ENCODE measurements at regions not wholly inside any gene's neighbourhood (a gene's known extent, or its start where the extent isn't known, plus 50 kb on each side); places are given as distances from the start of the nearest gene placed in this dataset.

GRCh38 chr17:73957564-73957963 is 245.9 kb upstream of the RPL38 start:
- Histone ChIP-seq H4K20me1 (replicated peaks; ENCODE audit: control insufficient read depth, insufficient read depth, low read length) (no peaks in the 10 kb centered on the region), H3K4me3 (no peak overlapping the region), H3K9me3 (replicated peaks; ENCODE audit: control insufficient read depth, insufficient read depth, low read depth, low read length) (no peaks in the 10 kb centered on the region), H3K9me1 (ENCODE audit: control insufficient read depth, insufficient read depth, low read length) (peaks cover 5% of the 10 kb centered on the region), H3K4me2 (ENCODE audit: insufficient read depth, low read length) (no peak overlapping the region), H3K36me3 (ENCODE audit: control insufficient read depth, insufficient read depth, low read length) (no peaks in the 10 kb centered on the region), H2AFZ (ENCODE audit: low read depth, low read length) (no peak overlapping the region), H3K79me2 (ENCODE audit: control insufficient read depth, insufficient read depth, low read length) (no peaks in the 10 kb centered on the region), H3K9ac (ENCODE audit: insufficient read depth in 1 of 2, low read depth in 2 of 2, low read length in 2 of 2) (no peak overlapping the region), H3K27me3 (ENCODE audit: control insufficient read depth in 2 of 2, insufficient read depth in 2 of 2, low read length in 2 of 2) (no peaks in the 10 kb centered on the region), H3K4me1 (replicated peaks in 1 of 2; ENCODE audit: control insufficient read depth in 2 of 2, insufficient read depth in 2 of 2, low read length in 2 of 2) (peaks cover 0 to 7% of the 10 kb centered on the region in 2 experiments; a peak in 1 of 5 replicates), H3K27ac (ENCODE audit: extremely low read depth, low read depth, low read length) (no peak overlapping the region)
- POLR2A ChIA-PET = no interaction called here
- CTCF ChIA-PET (ENCODE audit: low intra/inter-chr PET ratio) = no interaction called here
- DNase-seq (ENCODE audit: extremely low read depth in 1 of 4, low spot score in 3 of 4) = no peak
- intact Hi-C loops (cut with micrococcal nuclease) (loop anchor here (2.0 to 10.0 kb wide), 2 partner anchors 303 to 529 kb away; no protein-coding TSS in a partner anchor), in situ Hi-C loops (cut with MboI) (no loop called here)
- BruUV-seq (replicated peaks) = no TSS peak
- FAIRE-seq = no peak
- ATAC-seq = no peak
- WGBS (ENCODE audit: insufficient coverage, low coverage, missing lambda C conversion rate) = 0% methylated on average over 6 of the region's 6 CpGs
- no peak for TF ChIP-seq CTCF (IDR thresholded peaks at IDR 0.05 in 2 of 3, conservative IDR thresholded peaks at IDR 0.05 in 1 of 3; ENCODE audit: insufficient read depth in 2 of 3, low read depth in 1 of 3, low read length in 3 of 3)
- TF ChIP-seq CEBPB (tag; IDR thresholded peaks at IDR 0.05) = no peak
- no peak for TF ChIP-seq ZNF311 (CRISPR knock-in tag; IDR thresholded peaks at IDR 0.05)
- no peak for TF ChIP-seq ZNF449 (CRISPR knock-in tag; IDR thresholded peaks at IDR 0.05)
- no peak for TF ChIP-seq SNRNP70 (optimal IDR thresholded peaks at IDR 0.05; ENCODE audit: low read depth, low read length)
- no peak for TF ChIP-seq SRSF1 (IDR thresholded peaks at IDR 0.05; ENCODE audit: low read depth, low read length)
- TF ChIP-seq NONO (IDR thresholded peaks at IDR 0.05; ENCODE audit: low read depth in 2 of 2, low read length in 1 of 2) = no peak
- TF ChIP-seq GATA2 (CRISPR knock-in tag; IDR thresholded peaks at IDR 0.05) = no peak
- TF ChIP-seq TRIM25 (IDR thresholded peaks at IDR 0.05; ENCODE audit: borderline replicate concordance) = no peak
- TF ChIP-seq ZNF778 (CRISPR knock-in tag; IDR thresholded peaks at IDR 0.05) = no peak
- TF ChIP-seq SMARCA4 (IDR thresholded peaks at IDR 0.05) = no peak
- no peak for TF ChIP-seq PYGO2 (tag; IDR thresholded peaks at IDR 0.05)
- TF ChIP-seq RERE (CRISPR knock-in tag; IDR thresholded peaks at IDR 0.05; ENCODE audit: borderline replicate concordance) = no peak
